Tibial nerve (tissue), 4 donors: ENCODE measurements at regions not wholly inside any gene's neighbourhood (a gene's known extent, or its start where the extent isn't known, plus 50 kb on each side); places are given as distances from the start of the nearest gene placed in this dataset.
A peak's percentile ranks its signal among the peaks of the same experiment; 100 is the strongest.

Experiments used
- DNase-seq, 2 donors: peaks; one replicate each; pipeline ENCODE4 v3.0.0-alpha.2; 2019; ENCODE audit warnings: low spot score in 2 of 2
- H3K27ac ChIP-seq, 4 donors: fragments of 200-600 bp; sonication (generic) in 3 of 4; one replicate each; pipeline ENCODE4 v1.5.1; 2017 to 2019; ENCODE audit warnings: mild to moderate bottlenecking in 1 of 4
- H3K27me3 ChIP-seq, 2 donors: fragments of 200-600 bp; sonication (generic) in 1 of 2; one replicate each; pipeline versions ENCODE4 v1.5.1 to v1.6.0; 2017 to 2019
- H3K36me3 ChIP-seq, 3 donors: fragments of 200-600 bp; sonication (generic); one replicate each; pipeline ENCODE4 v1.5.1; 2018 to 2019
- H3K4me1 ChIP-seq, 4 donors: fragments of 200-600 bp; sonication (generic) in 3 of 4; one replicate each; pipeline ENCODE4 v1.5.1; 2017 to 2019
- H3K4me3 ChIP-seq, 4 donors: fragments of 200-600 bp; sonication (generic) in 3 of 4; one replicate each; pipeline ENCODE4 v1.5.1; 2017 to 2019; ENCODE audit warnings: mild to moderate bottlenecking in 1 of 4, moderate library complexity in 1 of 4
- H3K9me3 ChIP-seq, 4 donors: fragments of 200-600 bp; sonication (generic) in 3 of 4; one replicate each; pipeline ENCODE4 v1.5.1; 2017 to 2019
- EP300 ChIP-seq, 2 donors: sonication (generic); formaldehyde crosslinking; IDR thresholded peaks; one replicate each; pipeline ENCODE4 v1.6.1; 2017; ENCODE audit warnings: antibody characterized with exemption in 2 of 2, mild to moderate bottlenecking in 1 of 2
- POLR2A ChIP-seq, 2 donors: fragments of 450-650 bp; IDR thresholded peaks; one replicate each; pipeline ENCODE4 v1.6.1; 2017; ENCODE audit warnings: antibody characterized with exemption in 2 of 2, mild to moderate bottlenecking in 2 of 2, moderate library complexity in 2 of 2
- WGBS, 2 donors: methylation state at CpG; one replicate each; pipeline ENCODE4 v1.1.5; 2018; 5-methylcytosine and 5-hydroxymethylcytosine counted together
- TF ChIP-seq, protein P1 (sequence below), 5 experiments: fragments of 200-600 bp in 3 of 5; fragments of 450-650 bp in 2 of 5; sonication (generic) in 3 of 5; IDR thresholded peaks; one replicate each; pipeline ENCODE4 v1.5.1; 2016 to 2019; ENCODE audit warnings: antibody characterized with exemption in 5 of 5, mild to moderate bottlenecking in 3 of 5, moderate library complexity in 2 of 5

DNA sequence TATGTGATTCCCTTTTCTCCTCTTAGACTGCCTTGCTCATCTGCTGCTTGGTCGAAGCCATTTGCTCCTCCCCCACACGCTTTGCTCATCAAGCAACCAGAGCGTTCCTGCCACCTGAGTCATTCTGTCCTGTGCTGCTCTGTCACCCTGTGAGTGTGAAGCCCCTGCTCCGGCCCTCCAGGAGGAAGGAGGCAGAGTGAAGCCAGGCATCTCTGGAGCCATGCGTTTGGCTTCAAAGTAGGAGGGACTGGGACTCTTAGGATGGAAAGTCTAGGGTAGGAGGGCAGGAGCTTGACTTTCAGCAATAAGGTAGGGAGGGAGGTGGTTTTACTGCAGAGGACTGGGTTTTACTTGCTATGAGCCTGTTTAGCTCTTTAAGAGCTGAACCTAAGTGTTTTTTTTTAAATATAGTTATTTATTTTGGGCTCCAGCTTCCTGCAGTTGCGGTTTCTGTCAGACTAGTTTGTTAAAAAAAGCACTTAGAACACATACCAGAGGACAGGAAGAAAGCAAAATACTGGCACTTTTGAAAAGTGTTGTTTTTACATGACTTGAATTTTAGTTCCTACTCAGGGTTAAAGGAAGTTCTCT lies 63.6 kb downstream of the SPINK2 start:
- Histone ChIP-seq H3K9me3 (no peaks in the 10 kb centered on the region), H3K4me3 (no peak overlapping the region), H3K36me3 (no peaks in the 10 kb centered on the region), H3K27ac (peak overlapping the region in 3 of 4 donors; percentile 28 to 36 (median 32)), H3K4me1 (peaks cover 0 to 18% (median 13%) of the 10 kb centered on the region in 4 donors), H3K27me3 (no peaks in the 10 kb centered on the region)
- no peak for TF ChIP-seq POLR2A (IDR thresholded peaks at IDR 0.05)
- TF ChIP-seq, protein P1, sequence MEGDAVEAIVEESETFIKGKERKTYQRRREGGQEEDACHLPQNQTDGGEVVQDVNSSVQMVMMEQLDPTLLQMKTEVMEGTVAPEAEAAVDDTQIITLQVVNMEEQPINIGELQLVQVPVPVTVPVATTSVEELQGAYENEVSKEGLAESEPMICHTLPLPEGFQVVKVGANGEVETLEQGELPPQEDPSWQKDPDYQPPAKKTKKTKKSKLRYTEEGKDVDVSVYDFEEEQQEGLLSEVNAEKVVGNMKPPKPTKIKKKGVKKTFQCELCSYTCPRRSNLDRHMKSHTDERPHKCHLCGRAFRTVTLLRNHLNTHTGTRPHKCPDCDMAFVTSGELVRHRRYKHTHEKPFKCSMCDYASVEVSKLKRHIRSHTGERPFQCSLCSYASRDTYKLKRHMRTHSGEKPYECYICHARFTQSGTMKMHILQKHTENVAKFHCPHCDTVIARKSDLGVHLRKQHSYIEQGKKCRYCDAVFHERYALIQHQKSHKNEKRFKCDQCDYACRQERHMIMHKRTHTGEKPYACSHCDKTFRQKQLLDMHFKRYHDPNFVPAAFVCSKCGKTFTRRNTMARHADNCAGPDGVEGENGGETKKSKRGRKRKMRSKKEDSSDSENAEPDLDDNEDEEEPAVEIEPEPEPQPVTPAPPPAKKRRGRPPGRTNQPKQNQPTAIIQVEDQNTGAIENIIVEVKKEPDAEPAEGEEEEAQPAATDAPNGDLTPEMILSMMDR (IDR thresholded peaks at IDR 0.05): no peak
- TF ChIP-seq EP300 (IDR thresholded peaks at IDR 0.05): no peak
- WGBS, 2 donors: 13% methylated on average over 6 of the region's 6 CpGs
- peak in 1 of 2 donors; percentile 7 for DNase-seq

DNA sequence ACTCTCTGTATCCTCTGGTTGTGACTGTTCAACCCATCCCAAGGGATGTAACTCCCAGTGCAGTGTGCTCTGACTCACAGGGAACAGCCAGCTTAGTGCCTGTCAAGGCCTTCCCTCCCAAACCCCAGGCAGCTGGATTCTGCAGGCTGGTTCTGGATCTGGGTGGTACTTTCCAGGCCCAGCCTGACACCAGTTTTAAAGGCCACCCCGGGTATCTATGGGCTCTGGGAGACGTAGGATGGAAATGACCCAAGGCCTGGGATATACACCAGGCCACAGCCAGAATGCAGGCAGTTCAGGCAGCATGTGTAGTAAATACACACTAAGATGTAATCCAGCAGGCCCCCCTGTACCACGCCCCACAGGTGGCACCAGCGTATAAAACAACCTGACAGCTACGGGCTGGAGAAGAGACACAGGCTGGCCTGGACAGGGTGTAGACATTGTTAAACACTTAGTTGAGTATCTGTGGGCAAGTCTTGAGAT lies 64.2 kb downstream of the SPINK2 start:
- TF ChIP-seq EP300 (IDR thresholded peaks at IDR 0.05): no peak
- TF ChIP-seq, protein P1 (IDR thresholded peaks at IDR 0.05): no peak
- TF ChIP-seq POLR2A (IDR thresholded peaks at IDR 0.05): no peak
- DNase-seq: no peak
- H3K36me3 ChIP-seq: no peaks in the 10 kb centered on the region
- H3K4me1 ChIP-seq: peaks cover 0 to 18% (median 13%) of the 10 kb centered on the region in 4 donors
- H3K27me3 ChIP-seq: no peaks in the 10 kb centered on the region
- WGBS, 2 donors: 62 to 77% methylated on average over 5 of the region's 5 CpGs
- H3K9me3 ChIP-seq: no peaks in the 10 kb centered on the region
- peak overlapping the region in 3 of 4 donors; percentile 28 to 50 (median 32) for H3K27ac ChIP-seq
- H3K4me3 ChIP-seq: no peak overlapping the region

DNA sequence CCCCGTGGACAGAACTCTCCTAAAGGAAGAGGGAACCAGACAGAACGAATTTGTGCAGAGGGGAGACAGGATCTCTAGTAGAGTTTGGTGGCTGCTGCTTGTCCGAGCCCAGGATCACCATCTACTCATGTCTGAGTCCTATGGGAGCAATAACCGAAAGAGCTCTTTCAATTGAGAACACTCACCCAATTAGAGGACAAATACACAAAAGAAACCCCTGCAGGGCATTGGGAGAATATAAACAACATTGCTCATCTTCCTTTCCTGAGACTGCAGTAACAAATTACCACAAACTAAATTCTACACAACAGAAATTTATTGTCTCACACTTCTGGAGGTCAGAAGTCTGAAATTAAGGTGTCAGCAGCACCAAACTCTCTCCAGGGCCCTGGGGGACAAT lies 65.6 kb downstream of the SPINK2 start:
- WGBS, 2 donors: 48 to 67% methylated on average over 4 of the region's 4 CpGs
- TF ChIP-seq, protein P1 (IDR thresholded peaks at IDR 0.05): no peak
- TF ChIP-seq EP300 (IDR thresholded peaks at IDR 0.05) (no peak), POLR2A (IDR thresholded peaks at IDR 0.05) (no peak)

DNA sequence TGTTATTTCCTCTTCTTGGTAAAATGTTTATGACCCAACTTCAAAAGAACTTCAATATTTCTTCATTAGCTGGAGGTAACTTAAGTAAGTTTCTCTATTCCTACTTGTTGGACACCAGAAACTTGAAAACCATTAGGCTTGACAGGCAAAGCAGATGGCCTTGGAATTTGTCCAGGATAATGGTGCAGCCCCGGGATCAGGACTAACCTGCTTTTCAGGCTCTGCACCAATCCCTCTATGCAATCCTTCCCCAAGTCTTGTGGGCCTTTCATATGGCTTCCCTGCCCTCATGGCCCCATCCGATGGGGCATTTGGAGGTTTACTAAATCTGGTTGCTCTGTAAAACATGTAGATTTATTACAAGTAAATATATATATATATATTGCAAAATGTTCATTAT lies 68.5 kb downstream of the SPINK2 start:
- Histone ChIP-seq H3K4me3 (no peak overlapping the region), H3K36me3 (no peaks in the 10 kb centered on the region), H3K4me1 (peaks cover 0 to 10% (median 9%) of the 10 kb centered on the region in 4 donors), H3K9me3 (no peaks in the 10 kb centered on the region), H3K27ac (no peak overlapping the region), H3K27me3 (no peaks in the 10 kb centered on the region)
- no peak for DNase-seq
- TF ChIP-seq, protein P1 (IDR thresholded peaks at IDR 0.05): no peak
- TF ChIP-seq EP300 (IDR thresholded peaks at IDR 0.05) (no peak), POLR2A (IDR thresholded peaks at IDR 0.05) (no peak)
- WGBS, 2 donors: 35 to 69% methylated on average over 2 of the region's 2 CpGs

More for the DNA sequence above, 65.6 kb downstream of the SPINK2 start:
- no peaks in the 10 kb centered on the region for H3K27me3 ChIP-seq
- no peaks in the 10 kb centered on the region for H3K36me3 ChIP-seq
- peaks cover 0 to 18% (median 13%) of the 10 kb centered on the region in 4 donors for H3K4me1 ChIP-seq
- DNase-seq: no peak
- no peak overlapping the region for H3K27ac ChIP-seq
- H3K4me3 ChIP-seq: no peak overlapping the region
- H3K9me3 ChIP-seq: no peaks in the 10 kb centered on the region

DNA sequence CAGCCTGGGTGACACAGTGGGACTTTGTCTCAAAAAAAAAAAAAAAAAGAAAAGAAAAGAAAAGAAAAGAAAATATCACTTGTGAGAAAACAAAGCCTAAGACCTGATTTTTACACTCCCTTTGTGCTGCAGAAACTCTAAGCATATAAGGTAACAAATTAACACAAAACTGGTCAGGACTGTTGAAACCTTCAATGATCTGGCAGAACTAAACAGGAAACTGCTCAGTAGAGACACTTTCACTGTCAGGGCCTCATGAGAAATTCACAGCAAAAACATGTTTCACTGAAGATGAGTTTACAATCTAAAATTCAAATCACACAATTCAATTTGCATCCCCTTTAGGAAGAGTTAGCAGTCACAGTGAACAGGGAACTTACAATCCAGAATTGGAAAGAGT lies 69.1 kb upstream of the HOPX start:
- DNase-seq: no peak
- no peak overlapping the region for H3K27ac ChIP-seq
- TF ChIP-seq EP300 (IDR thresholded peaks at IDR 0.05) (no peak), POLR2A (IDR thresholded peaks at IDR 0.05) (no peak)
- TF ChIP-seq, protein P1 (IDR thresholded peaks at IDR 0.05): no peak

More for the DNA sequence above, 69.1 kb upstream of the HOPX start:
- Histone ChIP-seq H3K4me1 (no peaks in the 10 kb centered on the region), H3K9me3 (no peaks in the 10 kb centered on the region), H3K27me3 (no peaks in the 10 kb centered on the region), H3K4me3 (no peak overlapping the region), H3K36me3 (no peaks in the 10 kb centered on the region)
